ENCODE measurements at regions not wholly inside any gene's neighbourhood (a gene's known extent, or its start where the extent isn't known, plus 50 kb on each side); places are given as distances from the start of the nearest gene placed in this dataset.

DNA sequence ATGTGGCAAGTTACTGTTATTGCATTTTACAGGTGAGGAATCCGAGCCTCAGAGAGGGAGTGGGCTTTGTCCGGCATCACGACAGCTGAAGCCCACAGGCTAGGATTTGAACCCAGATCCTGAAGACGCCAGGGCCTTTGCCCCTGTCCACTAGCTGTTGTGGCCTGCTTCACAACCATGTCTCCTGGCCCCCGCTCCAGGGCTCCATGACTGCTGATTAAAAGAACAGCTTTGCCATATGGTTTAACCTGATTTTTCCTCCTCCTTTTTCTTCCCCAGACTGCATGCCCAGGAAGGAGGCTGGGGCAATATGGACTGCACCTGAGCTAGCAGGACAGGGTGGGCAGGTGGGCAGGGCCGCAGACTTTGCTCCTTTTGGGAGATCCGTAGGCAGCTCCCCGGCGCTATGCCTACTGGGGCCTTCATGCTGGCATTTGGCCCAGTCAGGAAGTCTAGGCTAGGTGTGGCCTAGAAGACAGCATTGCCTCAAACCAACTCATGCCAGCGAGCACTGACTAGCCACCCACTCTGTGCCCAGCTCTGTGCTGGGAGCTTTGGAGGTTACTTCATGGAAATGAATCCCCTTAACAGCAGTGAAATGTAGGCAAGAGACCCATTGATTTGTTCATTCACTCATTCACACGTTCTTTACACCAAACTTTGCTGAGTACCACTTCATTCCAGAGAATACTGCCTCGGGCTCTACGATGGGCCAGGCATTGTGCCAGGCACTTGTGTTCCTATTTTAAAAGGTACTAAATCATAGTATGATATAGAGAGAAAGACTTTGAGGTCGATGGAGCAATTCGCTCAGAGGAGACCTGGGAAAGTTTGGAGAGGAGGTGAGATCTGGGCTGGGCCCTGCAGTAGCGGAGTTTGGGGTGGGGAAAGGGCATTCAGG, 94.3 kb upstream of the CPEB4 start:
- H3K4me3 ChIP-seq (ENCODE audit: low read length) = no peak overlapping the region
- Mint-ChIP-seq H3K27me3 (ENCODE audit: low read depth in 2 of 2) (no peaks in the 10 kb centered on the region), H3K27ac (no peak overlapping the region), H3K4me1 (no peaks in the 10 kb centered on the region), H3K36me3 (no peaks in the 10 kb centered on the region), H3K9me3 (no peaks in the 10 kb centered on the region), H3K4me3 (no peak overlapping the region)
- DNase-seq (no peak), ATAC-seq (no peak)
- no peaks in the 10 kb centered on the region for H3K27me3 ChIP-seq (ENCODE audit: control insufficient read depth, insufficient read depth, low read length)
- WGBS (ENCODE audit: insufficient coverage) = 86% methylated on average over 16 of the region's 16 CpGs
- no peaks in the 10 kb centered on the region for H3K36me3 ChIP-seq (ENCODE audit: control insufficient read depth, insufficient read depth, low read length)
- H3K27ac ChIP-seq (ENCODE audit: low read length) = no peak overlapping the region
- TF ChIP-seq, protein P1, sequence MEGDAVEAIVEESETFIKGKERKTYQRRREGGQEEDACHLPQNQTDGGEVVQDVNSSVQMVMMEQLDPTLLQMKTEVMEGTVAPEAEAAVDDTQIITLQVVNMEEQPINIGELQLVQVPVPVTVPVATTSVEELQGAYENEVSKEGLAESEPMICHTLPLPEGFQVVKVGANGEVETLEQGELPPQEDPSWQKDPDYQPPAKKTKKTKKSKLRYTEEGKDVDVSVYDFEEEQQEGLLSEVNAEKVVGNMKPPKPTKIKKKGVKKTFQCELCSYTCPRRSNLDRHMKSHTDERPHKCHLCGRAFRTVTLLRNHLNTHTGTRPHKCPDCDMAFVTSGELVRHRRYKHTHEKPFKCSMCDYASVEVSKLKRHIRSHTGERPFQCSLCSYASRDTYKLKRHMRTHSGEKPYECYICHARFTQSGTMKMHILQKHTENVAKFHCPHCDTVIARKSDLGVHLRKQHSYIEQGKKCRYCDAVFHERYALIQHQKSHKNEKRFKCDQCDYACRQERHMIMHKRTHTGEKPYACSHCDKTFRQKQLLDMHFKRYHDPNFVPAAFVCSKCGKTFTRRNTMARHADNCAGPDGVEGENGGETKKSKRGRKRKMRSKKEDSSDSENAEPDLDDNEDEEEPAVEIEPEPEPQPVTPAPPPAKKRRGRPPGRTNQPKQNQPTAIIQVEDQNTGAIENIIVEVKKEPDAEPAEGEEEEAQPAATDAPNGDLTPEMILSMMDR (IDR thresholded peaks at IDR 0.05) = no peak
- H3K4me1 ChIP-seq (ENCODE audit: control insufficient read depth, insufficient read depth, low read length) = no peaks in the 10 kb centered on the region
- intact Hi-C loops (cut with micrococcal nuclease) = no loop called here
- H3K9me3 ChIP-seq (ENCODE audit: control insufficient read depth, insufficient read depth, low read length) = no peaks in the 10 kb centered on the region

DNA sequence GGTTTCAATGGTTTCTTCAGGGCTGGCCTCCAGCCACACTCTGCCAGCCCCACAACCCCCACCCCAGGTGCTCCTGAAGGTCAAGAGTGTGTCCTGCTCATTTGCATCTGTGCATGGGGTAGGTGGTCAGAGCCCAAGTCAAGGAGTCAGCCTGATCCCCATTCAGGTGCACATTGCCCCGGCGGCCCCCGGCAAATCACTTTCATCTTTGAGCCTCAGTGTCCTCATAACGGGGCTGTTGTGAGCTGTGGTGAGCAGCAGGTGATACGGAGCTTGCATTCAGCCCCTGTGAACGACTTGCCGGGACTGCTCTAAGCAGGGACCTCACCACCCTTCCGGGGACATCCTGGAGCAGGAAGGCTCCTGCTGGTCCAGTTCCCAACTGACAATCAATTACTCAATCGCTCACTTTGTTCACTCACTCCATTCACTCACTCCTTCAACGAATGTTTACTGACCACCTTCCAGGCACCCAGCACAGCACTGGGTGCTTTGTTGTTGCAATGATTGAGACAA, 93.2 kb upstream of the CPEB4 start:
- DNase-seq = no peak
- Histone ChIP-seq H3K27ac (ENCODE audit: low read length) (no peak overlapping the region), H3K9me3 (ENCODE audit: control insufficient read depth, insufficient read depth, low read length) (no peaks in the 10 kb centered on the region), H3K36me3 (ENCODE audit: control insufficient read depth, insufficient read depth, low read length) (no peaks in the 10 kb centered on the region), H3K4me1 (ENCODE audit: control insufficient read depth, insufficient read depth, low read length) (no peaks in the 10 kb centered on the region), H3K27me3 (ENCODE audit: control insufficient read depth, insufficient read depth, low read length) (no peaks in the 10 kb centered on the region), H3K4me3 (ENCODE audit: low read length) (no peak overlapping the region)
- peaks cover 0 to 3% of the 10 kb centered on the region in 2 donors for H3K27me3 Mint-ChIP-seq (ENCODE audit: low read depth in 2 of 2)
- H3K4me1 Mint-ChIP-seq = no peaks in the 10 kb centered on the region
- H3K4me3 Mint-ChIP-seq = no peak overlapping the region
- ATAC-seq = no peak
- intact Hi-C loops (cut with micrococcal nuclease) = no loop called here
- no peaks in the 10 kb centered on the region for H3K9me3 Mint-ChIP-seq
- H3K36me3 Mint-ChIP-seq = no peaks in the 10 kb centered on the region
- 98% methylated on average over 10 of the region's 10 CpGs for WGBS (ENCODE audit: insufficient coverage)
- H3K27ac Mint-ChIP-seq = no peak overlapping the region
- TF ChIP-seq, protein P1 (IDR thresholded peaks at IDR 0.05) = no peak

DNA sequence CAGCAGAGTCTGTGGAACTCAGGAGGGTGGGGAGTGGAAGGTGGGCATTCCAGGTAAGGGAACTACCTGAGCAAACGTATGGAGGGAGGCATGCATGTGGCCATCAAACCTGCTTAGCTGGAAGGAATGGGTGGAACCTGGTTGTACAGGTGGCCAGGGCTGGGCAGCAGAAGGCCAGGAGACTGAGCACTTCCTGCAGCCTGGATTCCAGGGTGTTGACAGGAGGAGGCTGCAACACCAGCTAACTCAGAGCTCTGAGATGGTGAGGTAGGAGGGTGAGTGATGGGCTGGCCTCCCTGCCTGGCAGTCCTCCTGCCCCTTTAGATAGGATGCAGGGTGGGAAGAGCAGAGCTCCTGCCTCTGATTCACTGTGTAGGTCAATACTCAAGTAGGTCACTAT, 92.5 kb upstream of the CPEB4 start:
- Histone ChIP-seq H3K27me3 (ENCODE audit: control insufficient read depth, insufficient read depth, low read length) (no peaks in the 10 kb centered on the region), H3K36me3 (ENCODE audit: control insufficient read depth, insufficient read depth, low read length) (no peaks in the 10 kb centered on the region), H3K9me3 (ENCODE audit: control insufficient read depth, insufficient read depth, low read length) (no peaks in the 10 kb centered on the region), H3K4me1 (ENCODE audit: control insufficient read depth, insufficient read depth, low read length) (no peaks in the 10 kb centered on the region), H3K27ac (ENCODE audit: low read length) (no peak overlapping the region), H3K4me3 (ENCODE audit: low read length) (no peak overlapping the region)
- TF ChIP-seq, protein P1 (IDR thresholded peaks at IDR 0.05) = no peak
- Mint-ChIP-seq H3K27ac (no peak overlapping the region), H3K4me1 (no peaks in the 10 kb centered on the region), H3K36me3 (no peaks in the 10 kb centered on the region), H3K4me3 (no peak overlapping the region), H3K9me3 (no peaks in the 10 kb centered on the region), H3K27me3 (ENCODE audit: low read depth in 2 of 2) (peaks cover 0 to 4% of the 10 kb centered on the region in 2 donors)
- ATAC-seq = no peak
- 68% methylated on average over 1 of the region's 1 CpG for WGBS (ENCODE audit: insufficient coverage)
- no peak for DNase-seq
- intact Hi-C loops (cut with micrococcal nuclease) = no loop called here
